ENCODE measurements at regions not wholly inside any gene's neighbourhood (a gene's known extent, or its start where the extent isn't known, plus 50 kb on each side); places are given as distances from the start of the nearest gene placed in this dataset.

DNA sequence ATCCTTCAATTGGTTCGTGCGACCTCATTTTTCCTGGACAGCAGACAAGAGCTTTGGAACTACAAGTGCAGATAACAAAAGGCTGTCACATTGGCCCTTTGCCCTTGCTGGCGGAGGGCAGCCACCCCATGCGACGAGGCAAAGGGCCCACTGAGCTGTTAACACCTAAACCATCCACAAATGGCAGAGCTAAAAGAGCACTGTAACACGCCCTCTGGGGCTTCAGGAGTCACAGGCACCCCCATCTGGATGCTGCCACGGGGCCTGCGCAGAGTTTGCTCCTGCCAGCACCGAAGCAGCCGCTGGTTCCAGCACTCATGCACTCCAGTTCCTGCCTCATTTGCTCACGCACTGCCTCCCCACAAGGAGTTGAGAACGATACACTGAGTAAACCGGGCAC is 524.9 kb downstream of the ZNF385D start:
- Histone ChIP-seq H3K27ac (ENCODE audit: insufficient read depth, low read length) (no peak overlapping the region), H3K79me1 (ENCODE audit: low read depth in 1 of 2, low read length in 2 of 2) (no peaks in the 10 kb centered on the region), H3K27me3 (ENCODE audit: control insufficient read depth, insufficient read depth, low read length) (no peaks in the 10 kb centered on the region), H2BK5ac (ENCODE audit: low read depth, low read length, poor library complexity, severe bottlenecking) (no peak overlapping the region), H3K23ac (ENCODE audit: low read depth, low read length) (no peak overlapping the region), H3K4me3 (ENCODE audit: insufficient read depth, low read depth, low read length) (no peak overlapping the region), H4K91ac (ENCODE audit: insufficient read depth, low read depth, low read length) (no peak overlapping the region), H2AK5ac (ENCODE audit: low read depth, low read length) (no peak overlapping the region), H4K5ac (ENCODE audit: low read depth, low read length) (no peak overlapping the region), H3K56ac (ENCODE audit: extremely low read depth, insufficient read depth, low read length) (no peak overlapping the region), H3K14ac (replicated peaks; ENCODE audit: low read depth, low read length) (no peak overlapping the region), H4K8ac (ENCODE audit: low read depth in 2 of 2, low read length in 2 of 2) (no peak overlapping the region), H3K4me2 (ENCODE audit: low read depth, low read length) (no peak overlapping the region), H3K18ac (ENCODE audit: low read depth, low read length) (no peak overlapping the region), H3K4me1 (ENCODE audit: control insufficient read depth, insufficient read depth, low read length) (no peaks in the 10 kb centered on the region), H3K9me3 (ENCODE audit: control insufficient read depth, insufficient read depth, low read length) (peaks cover 4% of the 10 kb centered on the region; the same call in 1 of the 2 replicates), H3K36me3 (ENCODE audit: control insufficient read depth, insufficient read depth, low read length) (no peaks in the 10 kb centered on the region), H2BK15ac (ENCODE audit: low read depth, low read length) (no peak overlapping the region), H4K20me1 (ENCODE audit: insufficient read depth, low read length) (no peaks in the 10 kb centered on the region), H3K9me1 (ENCODE audit: insufficient read depth, low read length) (no peaks in the 10 kb centered on the region), H2BK20ac (ENCODE audit: low read depth, low read length) (no peak overlapping the region), H2AFZ (replicated peaks; ENCODE audit: low read length, poor library complexity) (no peak overlapping the region), H3K4ac (ENCODE audit: low read depth, low read length) (no peak overlapping the region), H2BK120ac (ENCODE audit: low read depth, low read length) (no peak overlapping the region), H2AK9ac (replicated peaks; ENCODE audit: low read depth, low read length, poor library complexity) (no peak overlapping the region), H3K9ac (ENCODE audit: low read depth, low read length) (no peak overlapping the region)
- BruUV-seq (replicated peaks) = no TSS peak
- ATAC-seq (ENCODE audit: low read depth) = no peak
- ChIA-PET POLR2A (ENCODE audit: unreplicated experiment) (no interaction called here), CTCF (no interaction called here)
- intact Hi-C loops (cut with micrococcal nuclease) (no loop called here), dilution Hi-C loops (cut with HindIII; ENCODE audit: low sequenced_read_pairs, unreplicated experiment) (no loop called here), in situ Hi-C loops (cut with MboI; ENCODE audit: low sequenced_read_pairs) (loop anchor here (25.0 kb wide), 1 partner anchor 111 kb away; no protein-coding TSS in a partner anchor)
- no peak for DNase-seq
- WGBS, 2 experiments (ENCODE audit: extremely low coverage in 2 of 2, insufficient read length in 1 of 2) = 74% methylated on average over 4 of the region's 13 CpGs; no CpG with 5 or more reads in 1 of the 2 experiments
- no peak for TF ChIP-seq RFX5 (IDR thresholded peaks at IDR 0.05; ENCODE audit: low read depth, low read length)
- no peak for TF ChIP-seq CTCF (conservative IDR thresholded peaks at IDR 0.05; ENCODE audit: low read depth, low read length)
- TF ChIP-seq CEBPB (IDR thresholded peaks at IDR 0.05; ENCODE audit: low read depth, low read length) = no peak
- no peak for TF ChIP-seq RAD21 (IDR thresholded peaks at IDR 0.05; ENCODE audit: low read length)
- TF ChIP-seq MAZ (IDR thresholded peaks at IDR 0.05; ENCODE audit: borderline replicate concordance, low read depth, low read length) = no peak
- TF ChIP-seq FOS (IDR thresholded peaks at IDR 0.05; ENCODE audit: low read depth, low read length) = no peak
- TF ChIP-seq, protein P1, sequence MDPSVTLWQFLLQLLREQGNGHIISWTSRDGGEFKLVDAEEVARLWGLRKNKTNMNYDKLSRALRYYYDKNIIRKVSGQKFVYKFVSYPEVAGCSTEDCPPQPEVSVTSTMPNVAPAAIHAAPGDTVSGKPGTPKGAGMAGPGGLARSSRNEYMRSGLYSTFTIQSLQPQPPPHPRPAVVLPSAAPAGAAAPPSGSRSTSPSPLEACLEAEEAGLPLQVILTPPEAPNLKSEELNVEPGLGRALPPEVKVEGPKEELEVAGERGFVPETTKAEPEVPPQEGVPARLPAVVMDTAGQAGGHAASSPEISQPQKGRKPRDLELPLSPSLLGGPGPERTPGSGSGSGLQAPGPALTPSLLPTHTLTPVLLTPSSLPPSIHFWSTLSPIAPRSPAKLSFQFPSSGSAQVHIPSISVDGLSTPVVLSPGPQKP (IDR thresholded peaks at IDR 0.05; ENCODE audit: borderline replicate concordance, low read depth, low read length) = no peak
- no peak for TF ChIP-seq SMC3 (IDR thresholded peaks at IDR 0.05; ENCODE audit: low read depth, low read length)
- no peak for TF ChIP-seq MAFK (IDR thresholded peaks at IDR 0.05; ENCODE audit: low read depth, low read length)
- TF ChIP-seq USF2 (IDR thresholded peaks at IDR 0.05; ENCODE audit: low read depth, low read length) = no peak
- no peak for TF ChIP-seq BHLHE40 (IDR thresholded peaks at IDR 0.05; ENCODE audit: low read depth, low read length)
- TF ChIP-seq NFE2L2 (IDR thresholded peaks at IDR 0.05; ENCODE audit: low read depth, low read length) = no peak
- no peak for TF ChIP-seq MXI1 (IDR thresholded peaks at IDR 0.05; ENCODE audit: borderline replicate concordance, low read depth, low read length)
